SHP77 (cell line): ENCODE measurements at regions not wholly inside any gene's neighbourhood (a gene's known extent, or its start where the extent isn't known, plus 50 kb on each side); places are given as distances from the start of the nearest gene placed in this dataset.
A peak's percentile ranks its signal among the peaks of the same experiment; 100 is the strongest.

Experiments used
- DNase-seq, 2 experiments: peaks; one replicate each; lab custom pipeline; 2025; lab: John Stamatoyannopoulos, UW

DNA sequence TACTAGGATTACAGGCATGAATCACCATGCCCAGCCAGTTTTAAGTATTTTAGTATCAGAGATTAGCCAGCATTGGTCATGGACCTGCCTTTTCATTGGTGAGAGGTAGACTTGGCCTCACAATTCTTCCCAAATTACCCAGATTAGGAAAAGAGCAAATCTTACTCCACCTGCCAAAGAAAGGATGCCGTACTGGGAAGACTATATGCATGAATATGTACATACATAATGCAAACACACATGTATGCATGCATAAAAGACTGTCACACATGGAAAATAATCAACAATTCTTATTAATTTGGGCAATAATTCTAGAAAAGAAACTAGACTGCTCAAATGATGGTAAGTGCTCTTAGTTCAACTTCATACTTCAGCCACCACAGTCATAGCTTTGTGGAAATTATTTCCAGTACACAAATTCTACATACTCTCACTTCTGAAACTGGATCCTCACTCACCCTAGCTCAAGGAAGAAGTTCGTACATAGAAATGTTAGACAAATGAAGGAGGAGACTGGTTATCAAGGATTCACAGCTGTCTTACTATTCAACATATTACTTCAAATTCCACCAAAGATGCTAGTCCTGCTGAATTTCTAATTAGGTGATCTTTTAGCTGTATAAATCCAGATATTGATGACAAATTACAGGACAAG, 73.7 kb downstream of the MINAR2 start:
- DNase-seq: no peak

DNA sequence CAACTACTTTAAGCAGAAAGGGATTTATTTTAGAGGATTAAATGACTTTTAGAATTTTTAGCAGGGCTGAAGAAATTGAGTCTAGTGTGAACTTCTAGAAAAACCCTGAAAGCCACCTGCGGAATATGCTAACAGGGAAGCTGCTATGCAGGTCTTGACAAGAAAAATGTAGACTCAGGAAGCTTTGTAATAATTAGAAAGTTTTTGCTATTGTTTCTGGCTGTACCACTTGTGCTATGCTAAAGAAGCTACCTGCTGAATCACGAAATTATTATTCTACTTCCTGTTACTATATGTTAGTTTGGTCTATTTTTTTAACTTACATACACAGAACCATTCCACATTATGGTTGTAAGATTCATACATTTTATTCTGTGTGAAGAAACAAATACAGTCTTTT, 74.0 kb upstream of the CHSY3 start:
- no peak for DNase-seq

DNA sequence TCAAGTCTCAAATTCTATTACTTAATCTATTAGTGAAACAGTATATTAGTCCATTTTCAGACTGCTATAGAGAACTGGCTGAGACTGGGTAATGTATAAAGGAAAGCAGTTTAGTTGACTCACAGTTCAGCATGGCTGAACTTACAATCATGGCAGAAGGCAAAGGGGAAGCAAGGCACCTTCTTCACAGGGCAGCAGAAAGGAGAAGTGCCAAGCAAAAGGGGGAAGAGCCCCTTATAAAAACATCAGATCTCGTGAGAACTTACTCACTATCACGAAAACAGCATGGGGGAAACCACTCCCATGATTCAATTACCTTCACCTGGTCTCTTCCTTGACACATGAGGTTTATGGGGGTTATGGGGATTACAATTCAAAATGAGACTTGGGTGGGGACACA, 67.9 kb upstream of the CHSY3 start:
- DNase-seq: no peak

DNA sequence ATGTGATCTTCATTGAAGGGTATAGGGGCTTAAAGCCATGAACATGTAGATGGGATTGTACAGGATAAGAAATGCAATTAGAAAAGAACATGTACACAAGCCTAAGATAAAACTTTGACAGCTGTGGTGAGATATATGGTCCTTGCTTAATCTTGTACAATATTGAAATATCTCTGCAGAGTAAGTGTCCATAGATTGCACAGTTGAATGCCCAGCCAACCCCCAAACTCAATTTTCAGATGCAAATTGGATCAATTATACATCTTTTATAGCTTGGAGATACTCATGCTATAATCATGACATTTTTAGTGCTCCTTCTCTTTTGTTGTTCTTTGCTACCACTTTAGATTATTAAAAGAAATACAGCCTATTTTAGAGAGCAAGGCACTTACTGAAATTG, 59.5 kb upstream of the CHSY3 start:
- DNase-seq: no peak

DNA sequence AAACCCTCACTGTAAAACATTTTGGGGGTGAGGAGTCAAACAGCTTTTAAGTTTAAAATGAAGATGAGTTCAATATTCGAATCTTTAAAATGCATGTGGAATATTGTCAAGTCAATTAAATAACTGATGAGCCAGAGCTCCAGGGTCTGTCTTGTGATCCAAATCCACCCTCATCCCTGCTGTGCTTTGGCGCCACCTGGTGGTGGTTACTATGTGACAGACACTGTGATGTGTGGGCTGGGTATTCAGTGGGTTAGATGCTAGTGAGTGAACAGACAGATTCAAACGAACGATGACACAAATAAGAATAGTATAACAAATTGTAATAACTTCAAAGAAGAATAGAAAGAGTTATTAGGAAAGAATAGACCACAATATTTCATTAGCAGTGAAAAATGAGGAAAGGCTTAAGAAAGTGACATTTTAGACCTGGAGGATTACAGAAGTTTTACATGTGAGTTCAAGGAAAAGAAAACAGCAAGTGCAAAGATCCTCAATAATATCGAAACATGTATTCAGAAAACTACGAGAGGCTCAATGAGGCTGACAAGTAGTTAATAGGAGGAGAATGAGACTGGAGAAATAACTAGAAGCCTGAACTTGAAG, 51.4 kb upstream of the CHSY3 start:
- DNase-seq: peak; percentile 53 to 57

DNA sequence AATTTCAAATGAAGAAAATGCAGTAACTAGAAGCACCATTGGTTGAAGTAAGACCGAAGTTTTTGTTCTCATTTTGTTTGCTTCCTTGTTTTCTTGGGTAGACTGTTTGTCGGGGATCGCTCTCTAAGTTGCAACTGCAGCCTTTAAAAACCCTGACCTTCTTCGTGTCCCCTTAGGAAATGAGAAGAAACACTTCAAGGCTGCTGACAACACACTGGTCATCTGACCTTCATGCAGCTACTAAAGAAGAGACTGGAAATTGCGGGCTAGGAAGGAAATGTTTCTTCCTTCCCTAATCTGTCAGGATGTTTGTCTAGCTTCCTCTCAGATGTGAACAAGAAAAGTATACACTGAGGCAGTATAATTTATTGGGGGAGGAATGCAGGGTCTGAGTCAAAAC, 50.7 kb upstream of the CHSY3 start:
- DNase-seq: no peak
